HG02938 (cell line): ENCODE measurements at regions not wholly inside any gene's neighbourhood (a gene's known extent, or its start where the extent isn't known, plus 50 kb on each side); places are given as distances from the start of the nearest gene placed in this dataset.

Source experiments
- ATAC-seq: cut with Tn5 transposase; IDR thresholded peaks from one replicate; pipeline ENCODE4 v1.9.1; 2021; ENCODE audit warnings: mild to moderate bottlenecking, moderate library complexity; ENCODE audit not compliant: unreplicated experiment

GRCh38 chr2:150569761-150570160 is 82.3 kb upstream of the RND3 start:
- no peak for ATAC-seq

- ATAC-seq = no peak
Observed at GRCh38 chr2:150567771-150568301, 80.4 kb upstream of the RND3 start.

GRCh38 chr2:150566289-150566688 is 78.8 kb upstream of the RND3 start:
- no peak for ATAC-seq

- no peak for ATAC-seq
Observed at GRCh38 chr2:150561076-150561475, 73.6 kb upstream of the RND3 start.

GRCh38 chr2:150557020-150557600 is 69.6 kb upstream of the RND3 start:
- ATAC-seq = no peak

- ATAC-seq = no peak
Observed at GRCh38 chr2:150555611-150556356, 68.3 kb upstream of the RND3 start.

- ATAC-seq = no peak
Observed at GRCh38 chr2:150554046-150554445, 66.6 kb upstream of the RND3 start.

GRCh38 chr2:150552041-150552820 is 64.8 kb upstream of the RND3 start:
- no peak for ATAC-seq

- no peak for ATAC-seq
Observed at GRCh38 chr2:150549381-150549780, 61.9 kb upstream of the RND3 start.

- no peak for ATAC-seq
Observed at GRCh38 chr2:150548527-150548926, 61.1 kb upstream of the RND3 start.

- ATAC-seq = no peak
Observed at GRCh38 chr2:150545916-150546315, 58.4 kb upstream of the RND3 start.

- ATAC-seq = no peak
Observed at GRCh38 chr2:150544731-150545130, 57.3 kb upstream of the RND3 start.

- no peak for ATAC-seq
Observed at GRCh38 chr2:150542692-150543091, 55.2 kb upstream of the RND3 start.

- no peak for ATAC-seq
Observed at GRCh38 chr2:150542172-150542571, 54.7 kb upstream of the RND3 start.

GRCh38 chr2:150538651-150539201 is 51.3 kb upstream of the RND3 start:
- no peak for ATAC-seq
